ENCODE measurements at regions not wholly inside any gene's neighbourhood (a gene's known extent, or its start where the extent isn't known, plus 50 kb on each side); places are given as distances from the start of the nearest gene placed in this dataset.

DNA sequence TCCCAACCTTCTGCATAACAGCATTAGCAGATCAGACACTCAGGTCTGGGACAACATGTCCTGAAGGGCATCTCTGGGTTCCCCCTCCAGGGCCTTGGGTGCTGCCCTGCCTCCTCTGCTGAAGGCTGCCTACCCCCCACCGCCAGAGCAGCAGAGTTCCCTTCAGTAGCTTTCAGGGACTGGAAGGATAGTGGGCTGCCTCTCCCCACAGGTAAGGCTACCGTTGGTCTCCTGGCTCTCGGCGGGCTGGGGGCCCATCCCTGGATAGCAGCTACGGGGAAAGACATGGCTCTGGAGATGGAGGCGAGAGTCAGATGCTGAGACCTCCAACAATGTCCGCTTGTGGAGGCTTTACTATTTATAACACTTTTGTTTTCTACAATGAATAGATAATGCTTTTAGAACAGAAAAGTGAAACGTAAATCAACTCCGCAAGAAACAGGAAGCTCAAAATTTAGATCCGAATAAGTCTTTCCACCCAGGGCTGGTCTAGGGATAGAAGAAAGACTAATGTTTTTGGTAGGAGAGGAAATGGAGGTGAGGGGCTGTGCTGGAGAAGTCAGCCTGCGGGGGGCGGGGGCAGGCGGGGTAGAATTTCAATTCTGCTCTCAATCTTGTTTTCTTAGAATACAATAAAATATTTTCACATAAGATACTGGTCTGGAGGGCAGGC lies 58.4 kb downstream of the ARL4C start:
- DNase-seq (ENCODE audit: low spot score): no peak

GRCh38 chr2:234437642-234438304 lies 59.1 kb downstream of the ARL4C start:
- peak; percentile 43 for DNase-seq (ENCODE audit: low spot score)

DNA sequence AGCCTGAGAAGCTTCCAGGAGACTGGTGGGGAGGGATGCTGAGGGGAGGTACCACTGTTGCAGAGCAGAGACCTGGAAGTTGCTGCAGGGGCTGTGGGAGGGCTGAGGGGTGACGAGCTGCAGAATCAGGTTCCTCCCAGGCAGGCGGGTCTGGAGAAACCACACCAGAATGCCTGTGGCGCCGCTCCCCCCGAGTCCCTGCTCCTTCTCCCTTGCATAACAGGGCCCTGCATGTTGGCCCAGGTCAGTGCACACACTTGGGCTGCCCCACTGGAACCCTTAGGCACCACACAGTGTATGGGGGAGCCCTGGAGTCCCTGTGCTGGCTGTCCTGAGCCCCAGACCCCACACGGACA lies 60.4 kb downstream of the ARL4C start:
- no peak for DNase-seq (ENCODE audit: low spot score)

DNA sequence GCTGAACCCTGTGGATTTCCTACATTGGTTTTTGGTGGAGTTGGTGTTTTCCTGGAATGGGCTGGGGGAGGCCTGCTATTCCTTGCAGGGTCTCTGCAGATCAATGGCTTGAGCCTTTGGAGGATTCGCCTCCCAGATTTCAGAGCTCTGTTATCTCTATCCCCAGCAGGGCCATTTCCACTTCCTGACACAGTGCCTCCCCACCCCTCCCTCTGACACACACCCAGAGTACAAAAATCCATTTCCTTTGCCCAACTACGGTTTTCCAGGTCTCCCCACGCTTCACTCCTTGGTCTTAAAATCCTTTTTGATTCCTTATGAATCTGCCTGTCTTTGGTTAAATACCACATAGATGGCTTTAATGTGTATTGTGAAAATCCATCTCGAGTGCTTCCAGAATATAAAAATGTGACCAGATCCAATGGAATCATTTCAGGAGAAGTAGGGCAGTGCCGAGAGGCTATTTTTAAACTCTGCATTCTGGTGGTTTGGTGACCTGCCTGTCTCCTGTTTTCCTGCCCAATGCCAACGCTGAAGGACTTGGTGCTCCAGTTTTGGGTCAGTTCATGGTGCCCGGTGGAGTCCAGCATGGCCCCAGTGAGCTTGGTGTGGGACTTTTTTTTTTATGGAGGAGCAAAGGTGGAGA lies 60.9 kb downstream of the ARL4C start:
- DNase-seq (ENCODE audit: low spot score): no peak

DNA sequence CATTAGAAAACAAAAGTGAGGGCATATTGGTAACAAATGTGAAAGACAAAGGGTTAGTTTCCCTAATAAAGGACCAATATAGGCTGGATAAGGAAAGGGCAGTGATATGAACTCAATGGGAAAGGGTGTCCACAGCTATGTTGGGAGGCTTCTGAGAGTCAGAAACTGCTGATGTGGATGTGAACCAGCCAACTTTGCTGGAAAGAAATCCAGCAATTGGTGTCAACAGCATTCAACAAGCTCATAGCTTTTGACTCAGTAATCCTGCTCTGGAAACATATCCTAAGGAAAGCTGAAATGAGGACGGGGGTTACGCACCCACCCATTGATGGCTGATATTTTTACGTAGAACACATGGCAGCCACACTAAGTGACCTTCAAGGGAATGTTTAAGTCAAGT lies 63.7 kb downstream of the ARL4C start:
- no peak for DNase-seq (ENCODE audit: low spot score)

GRCh38 chr2:234430871-234431270 lies 66.0 kb downstream of the ARL4C start:
- no peak for DNase-seq (ENCODE audit: low spot score)

DNA sequence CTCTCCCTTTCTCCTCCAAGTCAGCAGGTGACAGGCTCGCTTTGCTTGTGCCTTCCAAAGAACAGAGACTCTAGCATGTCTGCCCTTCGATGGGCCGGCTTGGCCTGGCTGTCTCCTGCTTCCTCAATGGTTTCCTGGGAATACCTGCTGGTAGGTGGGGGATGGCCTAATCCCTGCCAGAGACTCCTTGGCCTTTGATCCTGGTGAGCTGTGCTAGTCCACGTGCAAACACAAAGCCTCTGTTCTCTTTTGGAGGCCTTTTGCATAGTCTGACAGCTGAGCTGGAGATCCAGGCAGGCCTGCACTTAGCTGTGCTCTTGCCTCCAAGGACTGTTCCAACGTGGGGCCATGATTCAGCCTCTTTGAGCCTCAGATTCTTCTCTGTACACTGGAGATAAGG lies 67.6 kb downstream of the ARL4C start:
- DNase-seq (ENCODE audit: low spot score): no peak

GRCh38 chr2:234427081-234428061 lies 69.5 kb downstream of the ARL4C start:
- no peak for DNase-seq (ENCODE audit: low spot score)

- no peak for DNase-seq (ENCODE audit: low spot score)
These were observed 70.3 kb downstream of the ARL4C start for GRCh38 chr2:234426616-234427015.

DNA sequence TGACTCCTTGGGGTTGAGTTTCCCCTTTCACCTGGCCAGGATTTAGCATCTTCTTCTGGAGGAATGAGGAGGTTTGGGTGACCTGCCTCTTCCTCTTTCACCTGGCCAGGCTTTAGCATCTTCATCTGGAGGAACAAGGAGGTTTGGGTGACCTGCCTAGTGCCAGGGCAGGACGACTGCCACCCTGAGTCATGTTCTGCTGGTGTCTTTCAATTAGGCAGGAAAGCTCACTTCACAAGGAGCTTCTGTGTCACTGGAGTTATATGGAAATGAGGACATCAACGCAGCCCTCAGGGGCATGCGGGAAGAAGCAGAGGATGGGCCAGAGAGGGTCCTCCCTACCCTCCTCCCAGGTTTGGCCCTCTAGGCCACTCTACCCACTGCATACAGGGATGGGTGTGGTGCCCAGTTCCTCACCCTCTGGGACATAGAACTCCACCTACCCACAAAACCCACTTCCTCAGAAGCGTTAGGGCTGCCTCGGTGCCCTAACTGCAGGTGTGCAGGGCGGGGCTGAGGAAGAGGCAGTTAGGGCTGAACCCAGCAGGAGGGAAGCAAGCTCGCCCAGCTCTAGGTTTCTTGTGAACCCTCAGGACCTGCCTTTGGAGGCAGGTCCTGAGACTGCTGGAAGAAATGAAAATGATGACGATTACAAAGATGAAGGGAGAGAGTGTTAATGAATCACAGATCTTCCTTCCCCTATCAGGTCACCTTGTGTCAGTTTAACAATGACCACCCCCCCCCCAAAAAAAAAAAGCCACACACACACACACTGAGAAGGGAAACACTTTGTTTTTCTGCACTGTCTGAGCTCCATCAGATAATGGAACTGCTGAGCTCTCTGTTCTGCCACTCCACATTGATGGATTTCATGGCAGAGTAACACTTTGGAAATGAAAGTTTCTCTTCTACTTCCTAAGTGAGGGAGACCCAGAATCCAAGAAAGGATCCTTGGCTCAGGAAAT lies 71.0 kb downstream of the ARL4C start:
- no peak for DNase-seq (ENCODE audit: low spot score)

DNA sequence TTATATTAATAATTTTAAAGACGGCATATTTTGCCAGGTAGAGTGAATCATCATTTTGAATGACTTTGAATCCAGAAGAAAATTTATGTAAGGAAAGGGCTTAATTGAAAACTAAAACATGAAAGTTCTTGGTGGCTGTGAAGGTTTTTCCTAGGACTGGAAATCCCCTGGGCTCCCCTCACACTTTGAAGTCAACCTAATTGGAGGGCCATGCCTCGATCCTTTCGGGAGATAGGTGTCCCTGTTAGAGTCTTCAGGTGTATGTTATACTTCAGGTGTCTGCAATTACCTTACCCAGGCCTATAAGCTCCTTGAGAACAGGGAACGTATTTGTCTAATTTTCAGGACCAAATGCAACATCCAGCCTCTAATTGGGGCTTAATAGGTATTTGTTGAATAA lies 73.0 kb downstream of the ARL4C start:
- DNase-seq (ENCODE audit: low spot score): no peak

- no peak for DNase-seq (ENCODE audit: low spot score)
These were observed 73.9 kb downstream of the ARL4C start for GRCh38 chr2:234422981-234423431.

GRCh38 chr2:234422273-234422732 lies 74.6 kb downstream of the ARL4C start:
- no peak for DNase-seq (ENCODE audit: low spot score)

GRCh38 chr2:234420408-234420807 lies 76.5 kb downstream of the ARL4C start:
- DNase-seq (ENCODE audit: low spot score): no peak

GRCh38 chr2:234419726-234420125 lies 77.2 kb downstream of the ARL4C start:
- no peak for DNase-seq (ENCODE audit: low spot score)

- DNase-seq (ENCODE audit: low spot score): no peak
These were observed 81.2 kb downstream of the ARL4C start for GRCh38 chr2:234415706-234416105.

- DNase-seq (ENCODE audit: low spot score): no peak
These were observed 82.3 kb downstream of the ARL4C start for GRCh38 chr2:234414596-234414995.

DNA sequence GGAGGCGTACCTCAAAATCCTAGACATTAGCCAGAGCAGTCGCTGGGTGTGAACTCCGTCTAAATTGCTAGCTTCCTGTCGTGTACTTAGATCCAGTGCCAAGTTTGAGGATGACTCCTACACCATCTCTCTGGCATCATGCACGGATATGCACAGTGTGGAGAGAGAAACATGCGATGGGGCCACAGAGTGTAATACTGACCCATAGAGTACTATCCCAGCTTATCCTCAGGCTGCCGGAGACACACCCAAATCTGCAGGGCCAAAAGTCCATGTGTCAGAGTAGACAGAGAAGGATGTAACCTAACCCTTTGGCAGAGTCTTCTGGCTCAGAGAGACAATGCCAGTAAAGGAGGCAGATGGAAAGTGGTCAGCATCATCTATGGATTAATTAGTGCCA lies 84.2 kb downstream of the ARL4C start:
- no peak for DNase-seq (ENCODE audit: low spot score)

DNA sequence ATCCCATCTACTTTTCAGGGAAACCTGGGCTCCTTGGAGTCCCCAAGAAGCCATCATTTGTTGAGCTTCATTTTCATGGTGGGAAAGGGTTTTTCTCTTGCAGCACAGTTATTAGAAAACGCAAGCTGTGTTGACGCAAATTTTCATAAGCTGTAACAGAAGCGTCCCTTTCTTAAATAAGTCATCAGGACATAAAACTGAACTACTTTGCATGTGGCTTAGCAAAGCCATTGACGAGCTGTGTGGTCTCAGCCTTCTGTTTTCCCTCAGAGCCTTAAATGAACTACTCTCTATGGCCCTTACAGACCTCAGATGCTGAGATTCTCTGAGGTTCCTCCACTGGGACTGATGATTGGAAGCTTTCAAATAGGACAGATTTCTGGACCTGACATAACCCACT lies 85.1 kb downstream of the ARL4C start:
- DNase-seq (ENCODE audit: low spot score): no peak

DNA sequence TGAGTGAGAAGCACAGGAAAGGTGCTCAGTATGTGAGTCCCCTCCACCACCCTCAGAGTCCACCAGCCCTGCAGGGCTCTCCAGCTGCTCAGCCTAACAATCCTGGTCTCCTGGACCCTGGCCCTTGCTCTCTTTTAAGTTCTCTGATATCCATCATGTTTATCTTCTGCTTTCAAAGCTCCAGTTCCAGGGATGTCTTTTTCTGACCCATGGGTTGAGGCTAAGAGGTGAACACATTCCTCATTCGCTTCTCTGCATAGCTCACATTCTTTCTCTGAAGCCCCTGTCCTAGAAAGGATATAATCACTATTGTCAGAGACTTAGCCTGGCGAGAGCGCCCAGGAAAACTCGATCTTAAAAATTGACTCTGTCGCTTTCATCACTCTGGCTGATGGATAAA lies 86.4 kb downstream of the ARL4C start:
- DNase-seq (ENCODE audit: low spot score): no peak

- DNase-seq (ENCODE audit: low spot score): no peak
These were observed 87.3 kb downstream of the ARL4C start for GRCh38 chr2:234409590-234409989.
